ENCODE measurements at regions not wholly inside any gene's neighbourhood (a gene's known extent, or its start where the extent isn't known, plus 50 kb on each side); places are given as distances from the start of the nearest gene placed in this dataset.

- no peak for TF ChIP-seq SIN3A (IDR thresholded peaks at IDR 0.05; ENCODE audit: borderline replicate concordance, low read depth, low read length)
- TF ChIP-seq CTCF (IDR thresholded peaks at IDR 0.05) = no peak
- no peak for TF ChIP-seq FOXJ3 (CRISPR knock-in tag; IDR thresholded peaks at IDR 0.05)
- TF ChIP-seq RXRA (IDR thresholded peaks at IDR 0.05; ENCODE audit: borderline replicate concordance, low read depth) = no peak
- TF ChIP-seq GABPA (IDR thresholded peaks at IDR 0.05; ENCODE audit: low read depth) = no peak
- TF ChIP-seq REST (IDR thresholded peaks at IDR 0.05; ENCODE audit: low read depth, low read length) = no peak
- no peak for TF ChIP-seq POLR2AphosphoS5 (IDR thresholded peaks at IDR 0.05; ENCODE audit: low read depth, low read length)
These were observed 481.6 kb upstream of the MYT1L start for GRCh38 chr2:2812648-2813047.
